AG08395 (cell line): ENCODE measurements at regions not wholly inside any gene's neighbourhood (a gene's known extent, or its start where the extent isn't known, plus 50 kb on each side); places are given as distances from the start of the nearest gene placed in this dataset.

Experiments used
- DNase-seq: peaks from one replicate; pipeline ENCODE4 v3.0.0; 2012; ENCODE audit warnings: mixed read lengths, low spot score

DNA sequence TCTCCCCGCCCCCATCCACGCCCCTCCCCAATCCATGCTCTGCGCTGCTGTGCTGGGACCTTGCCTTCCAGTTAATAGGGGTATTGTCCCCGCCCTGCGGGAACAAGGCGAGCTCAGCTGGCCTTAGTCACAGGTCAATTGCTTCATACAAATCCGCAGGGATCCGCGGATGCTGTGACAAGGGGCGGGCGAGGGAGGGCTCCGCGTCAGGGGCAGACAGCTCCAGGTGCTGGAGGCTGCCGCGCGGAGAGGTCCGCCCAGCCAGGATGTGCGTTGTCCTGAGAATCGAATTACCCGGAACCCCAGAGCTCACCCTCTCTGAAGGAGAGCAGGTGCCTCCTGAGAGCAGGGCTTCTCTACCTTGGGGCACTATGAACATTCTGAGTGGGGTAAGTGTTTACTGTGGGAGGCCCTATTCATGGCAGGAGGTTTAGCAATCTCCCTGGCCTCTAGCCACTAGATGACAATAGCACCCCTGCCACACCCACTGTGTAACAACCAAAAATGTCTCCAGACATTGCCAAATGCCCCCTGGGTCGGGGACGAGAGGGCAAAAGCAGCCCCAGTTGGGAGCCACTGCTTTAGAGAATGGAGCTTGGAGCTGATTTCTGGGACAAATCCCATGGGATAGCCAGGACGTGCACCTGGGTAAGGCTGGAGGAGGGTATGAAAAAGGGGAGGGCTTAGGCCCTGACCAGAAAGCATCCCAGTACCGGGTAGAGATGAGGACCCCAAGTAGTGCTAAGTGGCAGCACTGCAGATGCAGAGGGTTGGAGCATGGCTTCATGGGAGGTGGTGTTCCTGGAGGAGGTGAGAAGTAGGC is 138.2 kb downstream of the CYLD start:
- no peak for DNase-seq

DNA sequence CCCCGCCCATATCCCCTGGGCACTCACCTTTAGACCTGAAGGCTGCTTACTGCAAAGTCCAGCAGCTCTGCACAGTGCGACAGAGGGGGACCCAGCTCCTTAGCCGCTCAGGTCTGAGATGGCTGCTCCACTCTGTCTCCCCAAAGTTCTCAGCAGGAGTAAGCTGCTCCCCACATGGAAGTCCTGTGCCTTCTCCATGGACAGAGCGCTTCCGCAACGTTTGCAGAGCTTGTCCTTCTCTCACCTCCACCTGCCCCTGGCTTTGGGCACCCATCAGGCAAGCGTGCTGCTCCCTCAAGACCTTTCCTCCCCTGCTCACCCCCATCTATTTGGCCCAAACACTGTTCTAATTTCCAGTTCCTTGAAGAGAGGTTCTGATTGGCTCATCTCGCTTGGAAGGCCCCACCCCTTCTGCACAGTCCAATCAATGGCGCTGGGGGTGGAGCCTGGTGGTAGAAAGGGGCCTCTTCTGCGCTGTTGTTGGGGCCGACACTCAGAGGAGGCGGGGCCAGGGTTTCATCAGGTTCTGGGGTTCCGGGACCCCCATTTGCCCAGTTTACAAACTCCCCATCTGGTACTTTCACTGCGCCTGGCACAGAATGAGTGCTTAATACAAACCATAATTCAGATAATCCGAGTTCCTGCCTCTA is 137.2 kb downstream of the CYLD start:
- no peak for DNase-seq

DNA sequence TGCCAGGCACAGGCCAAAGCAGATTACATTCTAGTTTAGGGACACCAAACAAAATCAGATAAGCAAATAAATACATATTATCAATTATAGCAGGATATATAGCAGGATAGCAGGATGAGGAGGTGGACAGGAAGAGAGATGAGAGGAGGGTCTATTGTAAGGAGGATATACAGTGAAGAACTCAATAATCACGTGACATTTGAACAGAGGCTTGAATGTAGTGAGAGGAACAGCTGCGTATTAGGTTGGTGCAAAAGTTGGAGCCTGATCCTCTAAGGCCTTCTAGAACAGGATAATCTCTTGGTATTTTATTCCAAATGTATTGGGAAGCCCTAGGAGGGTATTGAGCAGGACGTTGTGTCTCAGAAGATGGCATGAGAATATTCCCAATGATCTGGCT is 136.7 kb downstream of the CYLD start:
- no peak for DNase-seq

DNA sequence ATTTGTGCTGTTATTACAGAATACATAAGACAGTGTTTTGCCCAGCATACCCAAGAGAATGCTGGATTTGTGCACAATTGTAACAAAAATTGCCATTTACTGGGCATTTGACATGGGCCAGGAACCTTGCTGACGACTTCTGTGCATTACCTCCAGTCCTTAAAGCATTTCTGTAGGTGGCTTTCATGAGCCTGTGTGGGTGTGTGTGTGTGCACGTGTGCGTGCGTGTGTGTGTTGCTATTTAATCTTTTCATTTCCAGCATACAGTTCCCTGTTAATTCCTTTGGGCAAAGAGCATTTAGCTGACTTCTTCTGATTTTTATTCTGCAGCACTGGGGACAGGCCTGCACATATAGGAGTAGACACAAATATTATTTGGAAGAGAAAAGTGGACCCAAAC is 134.4 kb downstream of the CYLD start:
- no peak for DNase-seq

DNA sequence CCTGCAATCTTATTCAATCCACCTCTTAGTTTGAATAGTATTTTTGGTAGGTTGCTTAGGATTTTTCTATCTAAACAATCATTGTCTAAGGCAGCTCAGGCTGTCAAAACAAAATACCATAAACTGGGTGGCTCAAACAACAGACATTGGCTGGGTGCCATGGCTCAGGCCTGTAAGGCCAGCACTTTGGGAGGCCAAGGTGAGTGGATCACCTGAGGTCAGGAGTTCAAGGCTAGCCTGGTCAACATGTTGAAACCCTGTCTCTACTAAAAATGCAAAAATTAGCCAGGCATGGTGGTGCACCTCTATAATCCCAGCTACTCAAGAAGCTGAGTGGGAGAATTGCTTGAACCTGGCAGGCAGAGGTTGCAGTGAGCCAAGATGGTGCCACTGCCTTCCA is 126.7 kb downstream of the CYLD start:
- DNase-seq = no peak

DNA sequence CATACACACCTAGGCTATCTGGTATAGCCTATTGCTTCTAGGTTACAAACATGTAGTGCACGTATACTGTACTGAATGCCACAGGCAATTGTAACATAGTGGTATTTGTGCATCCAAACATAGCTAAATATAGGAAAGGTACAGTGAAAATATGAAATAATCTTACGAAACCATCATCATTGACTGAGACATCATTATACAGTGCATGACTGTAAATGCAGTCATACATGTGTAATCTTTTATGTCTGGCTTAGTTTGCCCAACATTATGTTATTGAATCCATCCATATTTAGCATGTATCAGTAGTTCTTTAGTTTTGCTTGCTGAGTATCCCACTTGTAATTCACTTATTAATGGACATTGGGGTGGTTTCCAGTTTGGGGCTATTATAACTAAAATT is 124.9 kb downstream of the CYLD start:
- DNase-seq = no peak

DNA sequence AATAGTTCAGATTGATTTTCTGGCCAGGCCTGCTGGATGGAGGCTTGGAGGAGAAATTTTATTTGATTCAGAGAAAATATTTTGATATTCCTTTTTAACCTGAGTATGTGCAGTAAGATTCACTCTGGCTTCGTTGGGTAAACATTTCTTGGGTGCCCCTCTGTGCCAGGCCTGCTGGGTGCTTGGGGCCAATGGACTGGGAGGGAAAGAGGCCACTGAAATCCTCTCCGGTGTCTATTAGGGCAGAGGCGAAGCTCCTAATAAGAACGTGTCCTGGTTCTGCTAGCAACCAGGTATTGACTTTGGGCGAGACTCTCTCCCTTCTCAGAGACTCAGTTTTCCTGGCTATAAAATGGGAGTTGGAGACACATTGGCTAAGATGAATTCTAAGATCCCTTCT is 122.5 kb downstream of the CYLD start:
- DNase-seq = no peak

DNA sequence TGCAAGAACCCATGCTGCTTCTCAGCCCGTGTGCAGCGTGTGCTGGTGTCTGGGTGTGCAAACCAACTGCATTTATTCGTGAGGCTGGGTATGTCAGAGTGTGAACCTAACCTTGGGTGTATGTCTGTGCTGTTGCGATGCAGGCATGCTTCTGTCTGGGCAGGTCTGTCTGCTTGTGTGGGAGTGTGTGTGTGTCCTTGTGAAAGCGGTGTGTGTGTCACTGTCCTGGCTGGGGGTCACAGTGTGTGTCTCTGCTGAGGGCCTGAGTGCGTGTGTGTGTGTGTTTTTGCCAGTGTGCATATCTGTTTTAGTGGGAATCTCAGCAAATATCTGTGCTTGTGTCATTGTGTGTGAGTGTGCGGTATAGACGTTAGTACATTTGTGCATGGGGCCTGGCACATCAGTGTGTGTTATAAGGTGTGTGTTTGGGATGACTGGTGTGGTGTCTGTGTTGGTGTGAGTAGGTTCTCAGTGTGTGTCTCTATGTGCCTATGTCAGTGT is 121.8 kb downstream of the CYLD start:
- no peak for DNase-seq

DNA sequence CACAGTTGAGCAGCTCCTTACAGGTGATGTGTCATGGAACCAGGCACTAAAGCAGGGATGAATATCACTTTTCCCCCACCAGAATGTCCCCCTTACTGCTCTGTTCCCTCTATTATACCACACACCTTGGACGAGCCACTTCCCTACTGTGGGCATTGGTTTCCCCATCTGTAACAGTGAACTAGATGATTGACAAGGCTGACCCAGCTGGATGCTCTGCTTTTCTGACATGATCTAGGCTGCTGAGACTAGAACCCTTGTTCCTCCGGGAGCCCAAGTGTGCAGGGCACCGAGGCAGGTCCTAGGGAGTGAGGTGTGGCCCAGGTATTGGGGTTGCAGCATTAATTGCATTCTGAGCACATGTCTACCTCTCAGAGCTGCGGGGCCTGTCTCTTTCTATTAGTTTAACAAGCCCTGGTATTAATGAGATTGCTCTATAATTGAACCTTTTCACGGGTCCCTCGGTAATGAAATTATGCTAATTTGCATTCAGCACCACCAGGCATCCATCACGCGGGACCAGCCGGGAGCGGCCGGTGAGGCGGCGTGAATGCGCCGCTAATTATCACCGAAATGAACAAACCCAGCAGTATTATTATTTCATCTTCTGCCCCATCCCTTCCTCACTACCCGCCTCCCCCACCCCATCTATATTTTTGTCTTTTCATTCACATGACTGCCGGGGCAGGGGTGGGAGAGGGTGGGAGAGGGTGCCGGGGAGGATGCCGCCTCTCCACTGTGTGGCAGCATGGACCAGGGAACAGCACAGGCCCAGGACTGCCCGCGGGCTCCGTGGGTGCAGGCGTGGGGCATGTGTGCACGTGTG is 121.1 kb downstream of the CYLD start:
- DNase-seq = no peak

DNA sequence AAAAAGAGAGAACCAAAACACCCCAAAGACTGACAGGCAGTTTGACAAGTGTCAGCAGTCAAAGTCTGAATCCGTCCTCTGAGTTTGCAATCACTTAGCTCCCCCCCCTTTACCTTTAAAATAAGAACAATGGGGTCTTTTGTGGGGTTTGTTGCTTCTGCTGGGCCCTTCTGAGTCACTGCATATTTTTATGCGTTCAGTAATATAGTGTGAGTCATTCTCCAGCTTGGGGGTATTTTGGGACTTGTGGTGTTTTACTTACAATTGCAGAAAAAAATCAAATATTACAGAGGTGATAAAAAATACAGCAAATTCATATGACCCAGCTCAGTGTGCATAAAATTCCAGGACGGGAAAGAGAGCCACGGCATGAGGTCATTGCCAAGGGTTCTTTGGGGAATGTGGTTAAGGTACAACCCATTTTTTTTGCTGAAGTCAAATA is 120.1 kb downstream of the CYLD start:
- peak; percentile 45 for DNase-seq

DNA sequence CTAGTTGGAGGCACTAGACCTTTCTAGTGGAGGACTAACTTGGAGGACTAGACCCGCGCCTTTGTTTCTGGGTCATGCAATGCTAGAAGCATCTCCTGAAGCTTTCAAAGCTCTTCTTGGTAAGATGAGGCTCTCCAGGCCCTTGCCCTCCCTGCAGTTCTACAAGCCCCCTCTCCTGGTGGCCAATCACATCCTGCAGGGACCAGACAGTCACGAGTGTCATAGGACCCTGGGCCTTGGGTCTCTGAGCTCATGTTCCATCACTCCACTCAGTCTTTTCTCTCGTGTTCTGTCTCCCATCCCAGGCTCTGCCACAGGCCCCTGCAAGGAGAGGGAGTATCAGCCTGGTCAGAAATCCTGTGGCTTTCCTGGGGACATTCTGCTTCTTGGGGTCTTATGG is 119.6 kb downstream of the CYLD start:
- DNase-seq = no peak

DNA sequence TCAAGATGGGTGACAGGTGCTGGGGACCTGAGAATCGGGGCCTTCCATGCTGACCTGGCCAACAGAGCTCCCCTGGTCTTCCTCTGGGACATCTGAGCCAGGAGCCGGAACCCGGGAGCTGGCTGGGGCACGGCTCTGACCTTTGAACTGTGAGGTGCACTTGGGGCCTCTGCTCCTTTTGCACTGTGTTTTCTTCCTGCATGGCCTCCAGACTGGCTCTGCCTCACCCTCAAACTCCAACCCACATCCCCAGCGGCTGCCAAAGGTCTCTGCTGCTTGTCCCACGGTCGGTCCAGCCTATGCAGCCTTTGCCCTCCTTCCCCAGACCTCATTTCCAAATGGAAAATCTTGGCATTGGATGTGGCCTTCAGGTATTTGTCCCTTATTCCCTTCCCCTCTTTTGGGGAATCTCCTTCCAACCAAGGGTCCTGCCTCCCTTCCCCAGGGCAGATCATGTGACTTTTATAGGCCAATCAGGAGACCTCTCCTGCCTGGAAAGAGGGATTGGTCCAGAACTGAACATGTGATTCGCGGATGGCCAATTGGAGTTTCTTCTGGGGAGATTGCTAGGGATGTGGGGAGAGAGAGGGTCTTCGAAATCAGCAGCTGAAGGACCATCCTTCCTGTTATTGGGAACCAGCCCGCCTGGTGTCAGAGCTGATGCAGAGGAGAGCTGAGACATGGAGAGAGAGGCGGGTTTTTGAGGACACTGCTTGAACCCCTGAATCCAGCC is 117.9 kb downstream of the CYLD start:
- DNase-seq = no peak

DNA sequence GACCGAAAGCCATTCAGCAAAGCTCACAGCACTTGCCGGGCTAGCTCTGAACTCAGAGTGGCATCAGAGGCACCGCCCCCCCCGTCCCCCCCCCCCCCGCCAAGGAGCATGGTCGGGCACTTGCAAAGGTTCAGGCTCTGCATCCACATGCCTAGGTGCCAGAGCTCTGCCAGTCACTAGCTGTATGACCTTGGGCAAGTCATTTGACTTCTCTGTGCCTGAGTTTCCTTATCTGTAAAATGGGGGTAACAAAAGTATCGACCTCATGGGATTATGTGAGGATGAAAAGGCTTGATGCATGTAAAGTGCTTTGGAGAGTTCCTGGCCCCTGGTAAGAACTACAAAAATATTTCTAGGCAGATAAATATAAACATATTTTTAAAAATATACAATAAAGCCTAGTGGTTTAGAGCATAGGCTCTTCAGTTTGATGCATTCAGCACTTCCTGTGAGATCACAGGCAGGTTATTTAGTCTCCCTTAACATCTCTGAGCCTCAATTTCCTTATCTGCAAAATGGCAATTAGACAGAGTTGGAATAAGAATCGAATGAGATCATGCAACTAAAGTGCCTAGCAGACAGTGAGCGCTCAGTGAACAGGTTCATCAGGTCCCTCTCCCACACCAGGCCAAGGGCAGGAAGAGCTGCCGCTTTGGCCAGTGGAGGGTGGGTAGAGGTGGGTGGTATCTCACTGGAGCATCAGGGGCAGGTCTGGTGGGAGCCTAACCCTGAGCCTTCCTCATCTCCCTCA is 117.2 kb downstream of the CYLD start:
- no peak for DNase-seq

DNA sequence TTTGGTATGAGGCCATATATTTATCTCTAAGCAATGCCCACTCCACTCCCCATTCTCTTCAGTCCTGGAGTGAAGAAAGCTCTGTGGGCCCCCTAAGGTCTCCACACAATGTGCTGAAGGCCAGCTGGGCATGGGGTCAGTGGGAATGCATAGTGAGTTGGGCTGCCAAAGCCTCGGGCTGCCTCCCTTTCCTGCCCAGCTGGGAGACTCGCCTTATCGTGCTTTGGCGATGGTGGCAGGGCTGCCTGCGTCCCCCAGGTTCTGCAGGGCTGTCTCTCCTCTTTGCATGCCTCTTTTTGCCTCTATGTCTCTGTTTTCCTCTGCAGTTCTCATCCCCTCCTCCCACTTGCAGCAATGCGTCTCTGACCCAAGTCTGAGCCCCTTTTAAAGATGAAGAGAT is 116.5 kb downstream of the CYLD start:
- DNase-seq = no peak

DNA sequence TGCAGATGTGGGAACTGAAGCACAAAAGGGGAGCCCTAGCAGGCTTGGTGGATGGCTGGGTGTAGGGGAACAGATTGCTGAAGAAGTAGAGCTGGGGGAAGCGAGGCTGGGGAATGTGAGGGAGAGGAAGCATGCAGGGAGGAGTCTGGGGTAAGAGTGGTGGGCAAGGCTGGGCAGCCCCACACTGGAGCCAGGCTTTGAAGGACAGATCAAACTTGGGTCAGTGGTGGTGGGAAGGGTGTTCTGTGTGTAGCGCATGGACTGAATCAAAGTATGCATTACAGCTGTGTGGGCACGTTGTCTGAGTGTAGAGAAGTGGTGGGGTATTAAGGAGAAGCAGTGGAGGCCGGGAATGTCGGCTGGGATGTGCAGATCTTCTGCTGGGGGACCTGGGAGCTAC is 116.0 kb downstream of the CYLD start:
- no peak for DNase-seq

DNA sequence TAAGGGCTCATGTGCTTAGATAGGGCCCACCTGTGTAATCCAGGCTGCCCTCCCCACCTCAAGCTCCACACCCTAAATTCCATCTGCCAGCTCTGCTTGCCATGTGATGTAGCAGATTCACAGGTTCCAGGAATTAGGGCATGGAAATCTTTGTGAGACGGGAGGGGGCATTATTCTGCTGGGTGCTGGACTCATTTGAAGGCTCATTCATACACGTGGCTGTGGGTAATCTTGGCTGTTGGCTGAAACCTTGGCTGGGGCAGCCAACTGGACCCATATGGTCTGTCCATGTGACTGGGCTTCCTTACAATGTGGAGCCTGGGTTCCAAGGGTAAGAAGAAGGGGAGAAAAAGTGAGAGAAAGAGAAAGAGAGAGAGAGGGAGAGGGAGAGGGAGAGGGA is 115.1 kb downstream of the CYLD start:
- no peak for DNase-seq

DNA sequence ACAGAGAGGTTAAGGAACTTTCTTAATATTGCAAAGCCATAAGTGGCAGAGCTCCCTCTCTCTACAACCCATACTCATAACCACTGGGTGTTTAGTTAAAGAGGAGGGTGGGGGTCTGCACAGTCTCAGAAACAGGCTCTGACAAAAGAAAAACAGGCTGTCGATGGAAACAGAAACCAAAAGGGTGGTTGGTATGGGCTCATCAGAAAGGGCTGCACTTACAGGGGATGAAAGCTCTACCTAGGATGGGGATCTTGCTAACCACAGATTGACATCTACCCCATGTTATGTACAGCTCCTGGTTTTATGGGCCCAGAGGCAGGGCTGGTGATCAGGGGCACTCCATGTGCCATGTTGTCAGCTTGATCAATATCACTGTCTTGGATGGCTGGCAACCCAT is 111.4 kb downstream of the CYLD start:
- DNase-seq = no peak
